ENCODE measurements at regions not wholly inside any gene's neighbourhood (a gene's known extent, or its start where the extent isn't known, plus 50 kb on each side); places are given as distances from the start of the nearest gene placed in this dataset.

DNA sequence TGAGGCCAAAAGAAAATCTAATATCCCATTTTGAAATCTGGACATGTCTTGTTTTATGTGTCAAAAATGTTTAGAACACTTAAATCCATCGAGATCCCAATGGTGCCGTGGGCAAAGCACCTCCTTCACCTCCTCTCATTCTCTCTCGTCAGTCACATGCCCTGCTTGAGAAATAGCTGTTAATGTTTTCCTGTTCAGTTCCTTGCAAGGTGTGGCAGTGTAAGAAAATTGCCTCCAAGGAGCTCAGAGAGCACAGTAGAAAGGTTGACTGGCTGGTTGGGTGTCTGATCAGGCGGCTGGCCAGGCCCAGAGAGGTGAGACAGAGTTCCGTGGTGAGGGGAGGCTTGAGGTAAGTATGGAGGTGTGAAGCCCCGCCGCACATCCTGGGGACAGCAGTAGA lies 210.2 kb downstream of the TSN start:
- no peak overlapping the region for H3K27ac ChIP-seq (ENCODE audit: low read depth in 1 of 2, low read length in 2 of 2)
- no peak overlapping the region for H3K9ac ChIP-seq (ENCODE audit: insufficient read depth, low read length, poor library complexity, severe bottlenecking)
- H3K36me3 ChIP-seq (replicated peaks in 1 of 2; ENCODE audit: control insufficient read depth in 1 of 2, insufficient read depth in 2 of 2, low read length in 2 of 2) = no peaks in the 10 kb centered on the region
- no peaks in the 10 kb centered on the region for H3K36me3 Mint-ChIP-seq
- no peaks in the 10 kb centered on the region for H3K27me3 ChIP-seq (ENCODE audit: control insufficient read depth in 2 of 2, insufficient read depth in 2 of 2, low read length in 2 of 2)
- H4K20me1 ChIP-seq (ENCODE audit: insufficient read depth, low read length) = no peaks in the 10 kb centered on the region
- peaks cover 2 to 8% (median 7%) of the 10 kb centered on the region in 3 donors for H3K27me3 Mint-ChIP-seq (ENCODE audit: low read depth in 3 of 3)
- H3K4me3 ChIP-seq (replicated peaks in 1 of 3; ENCODE audit: low read depth in 2 of 3, low read length in 3 of 3) = no peak overlapping the region
- H2AFZ ChIP-seq (ENCODE audit: insufficient read depth, low read depth, low read length, poor library complexity, severe bottlenecking) = no peak overlapping the region
- H3K79me2 ChIP-seq (ENCODE audit: insufficient read depth, low read length) = no peaks in the 10 kb centered on the region
- H3K4me2 ChIP-seq (replicated peaks; ENCODE audit: extremely low read depth, low read length, poor library complexity, severe bottlenecking) = no peak overlapping the region
- no peaks in the 10 kb centered on the region for H3K9me3 ChIP-seq (replicated peaks in 1 of 2; ENCODE audit: control insufficient read depth in 1 of 2, insufficient read depth in 1 of 2, low read length in 2 of 2)
- 92% methylated on average over 4 of the region's 7 CpGs for whole genome bisulfite sequencing (ENCODE audit: insufficient coverage)
- intact Hi-C loops (cut with micrococcal nuclease) = no loop called here
- no peak for DNase-seq
- no peak overlapping the region for H3K27ac Mint-ChIP-seq
- peaks cover 8 to 11% of the 10 kb centered on the region in 2 donors for H3K4me1 ChIP-seq (ENCODE audit: control insufficient read depth in 1 of 2, insufficient read depth in 2 of 2, low read length in 2 of 2)
- TF ChIP-seq, protein P1, sequence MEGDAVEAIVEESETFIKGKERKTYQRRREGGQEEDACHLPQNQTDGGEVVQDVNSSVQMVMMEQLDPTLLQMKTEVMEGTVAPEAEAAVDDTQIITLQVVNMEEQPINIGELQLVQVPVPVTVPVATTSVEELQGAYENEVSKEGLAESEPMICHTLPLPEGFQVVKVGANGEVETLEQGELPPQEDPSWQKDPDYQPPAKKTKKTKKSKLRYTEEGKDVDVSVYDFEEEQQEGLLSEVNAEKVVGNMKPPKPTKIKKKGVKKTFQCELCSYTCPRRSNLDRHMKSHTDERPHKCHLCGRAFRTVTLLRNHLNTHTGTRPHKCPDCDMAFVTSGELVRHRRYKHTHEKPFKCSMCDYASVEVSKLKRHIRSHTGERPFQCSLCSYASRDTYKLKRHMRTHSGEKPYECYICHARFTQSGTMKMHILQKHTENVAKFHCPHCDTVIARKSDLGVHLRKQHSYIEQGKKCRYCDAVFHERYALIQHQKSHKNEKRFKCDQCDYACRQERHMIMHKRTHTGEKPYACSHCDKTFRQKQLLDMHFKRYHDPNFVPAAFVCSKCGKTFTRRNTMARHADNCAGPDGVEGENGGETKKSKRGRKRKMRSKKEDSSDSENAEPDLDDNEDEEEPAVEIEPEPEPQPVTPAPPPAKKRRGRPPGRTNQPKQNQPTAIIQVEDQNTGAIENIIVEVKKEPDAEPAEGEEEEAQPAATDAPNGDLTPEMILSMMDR (IDR thresholded peaks at IDR 0.05) = no peak
- H3K9me3 Mint-ChIP-seq = no peaks in the 10 kb centered on the region
- peaks cover 9% of the 10 kb centered on the region for H3K4me1 Mint-ChIP-seq
- H3K4me3 Mint-ChIP-seq = no peak overlapping the region

DNA sequence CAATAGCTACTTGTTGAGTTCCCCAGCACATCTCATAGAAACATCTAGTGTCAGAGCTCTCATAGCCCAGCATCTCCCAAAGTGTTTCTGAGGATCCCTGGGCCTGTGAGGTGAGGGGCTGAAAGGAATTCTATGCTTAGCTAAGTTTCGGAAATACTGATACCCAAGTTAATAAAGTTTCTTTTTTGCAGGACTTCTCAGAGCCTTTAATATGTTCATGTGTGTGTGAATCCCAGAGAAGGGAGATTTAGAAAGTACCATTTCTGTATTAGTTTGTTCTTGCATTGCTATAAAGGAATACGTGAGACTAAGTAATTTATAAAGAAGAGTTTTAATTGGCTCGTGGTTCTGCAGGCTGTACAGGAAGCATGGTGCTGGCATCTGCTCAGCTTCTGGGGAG lies 211.2 kb downstream of the TSN start:
- H3K79me2 ChIP-seq (ENCODE audit: insufficient read depth, low read length) = no peaks in the 10 kb centered on the region
- no peak overlapping the region for H3K27ac ChIP-seq (ENCODE audit: low read depth in 1 of 2, low read length in 2 of 2)
- DNase-seq = no peak
- no peaks in the 10 kb centered on the region for H3K36me3 Mint-ChIP-seq
- H2AFZ ChIP-seq (ENCODE audit: insufficient read depth, low read depth, low read length, poor library complexity, severe bottlenecking) = no peak overlapping the region
- peaks cover 5 to 9% (median 6%) of the 10 kb centered on the region in 3 donors for H3K27me3 Mint-ChIP-seq (ENCODE audit: low read depth in 3 of 3)
- TF ChIP-seq, protein P1 (IDR thresholded peaks at IDR 0.05) = no peak
- H3K27ac Mint-ChIP-seq = no peak overlapping the region
- H3K4me2 ChIP-seq (replicated peaks; ENCODE audit: extremely low read depth, low read length, poor library complexity, severe bottlenecking) = no peak overlapping the region
- H3K36me3 ChIP-seq (replicated peaks in 1 of 2; ENCODE audit: control insufficient read depth in 1 of 2, insufficient read depth in 2 of 2, low read length in 2 of 2) = no peaks in the 10 kb centered on the region
- no peaks in the 10 kb centered on the region for H3K27me3 ChIP-seq (ENCODE audit: control insufficient read depth in 2 of 2, insufficient read depth in 2 of 2, low read length in 2 of 2)
- no peaks in the 10 kb centered on the region for H3K9me3 Mint-ChIP-seq
- intact Hi-C loops (cut with micrococcal nuclease) = no loop called here
- H3K4me1 Mint-ChIP-seq = peaks cover 9% of the 10 kb centered on the region
- no peak overlapping the region for H3K4me3 ChIP-seq (replicated peaks in 1 of 3; ENCODE audit: low read depth in 2 of 3, low read length in 3 of 3)
- H3K9me3 ChIP-seq (replicated peaks in 1 of 2; ENCODE audit: control insufficient read depth in 1 of 2, insufficient read depth in 1 of 2, low read length in 2 of 2) = no peaks in the 10 kb centered on the region
- peaks cover 8 to 11% of the 10 kb centered on the region in 2 donors for H3K4me1 ChIP-seq (ENCODE audit: control insufficient read depth in 1 of 2, insufficient read depth in 2 of 2, low read length in 2 of 2)
- no peak overlapping the region for H3K4me3 Mint-ChIP-seq
- H4K20me1 ChIP-seq (ENCODE audit: insufficient read depth, low read length) = no peaks in the 10 kb centered on the region
- WGBS (ENCODE audit: insufficient coverage) = 89% methylated on average over 3 of the region's 3 CpGs
- H3K9ac ChIP-seq (ENCODE audit: insufficient read depth, low read length, poor library complexity, severe bottlenecking) = no peak overlapping the region
